SKM-1 treated with dmso at 0.1 percent for 144 hours (cell line): ENCODE measurements at regions not wholly inside any gene's neighbourhood (a gene's known extent, or its start where the extent isn't known, plus 50 kb on each side); places are given as distances from the start of the nearest gene placed in this dataset.
"Not testable (repeated sequence)": the region's sequence is repeated elsewhere in the genome, so short reads cannot be mapped to it uniquely, and the experiment has no call there.

Source experiments
- DNase-seq: peaks from one replicate; lab custom pipeline; 2025; ENCODE audit not compliant: unreplicated experiment; lab: John Stamatoyannopoulos, UW

- DNase-seq = no peak
These were observed 51.5 kb upstream of the PHF21B start for GRCh38 chr22:45061332-45061731.

GRCh38 chr22:45064313-45065278 is 54.8 kb upstream of the PHF21B start:
- no peak for DNase-seq

DNA sequence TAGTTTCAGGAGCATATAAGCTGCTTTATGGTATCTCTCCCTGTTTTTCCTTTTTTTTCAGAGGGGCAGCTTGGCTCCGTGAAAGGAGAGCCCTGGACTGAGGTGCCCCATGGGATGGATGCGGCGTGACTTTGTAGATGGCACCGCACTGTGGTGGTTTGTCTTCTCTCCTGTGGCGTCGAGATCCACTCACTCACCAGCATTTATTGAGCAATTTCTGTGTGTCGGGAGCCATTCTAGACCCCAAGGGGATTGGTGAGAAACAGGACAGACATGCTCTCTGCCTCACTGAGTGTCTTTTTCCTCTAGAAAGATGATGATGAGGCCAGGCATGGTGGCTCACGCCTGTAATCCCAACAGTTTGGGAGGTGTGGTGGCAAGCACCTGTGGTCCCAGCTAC is 55.9 kb upstream of the PHF21B start:
- no peak for DNase-seq

- DNase-seq = no peak
These were observed 57.9 kb upstream of the PHF21B start for GRCh38 chr22:45067731-45068130.

DNA sequence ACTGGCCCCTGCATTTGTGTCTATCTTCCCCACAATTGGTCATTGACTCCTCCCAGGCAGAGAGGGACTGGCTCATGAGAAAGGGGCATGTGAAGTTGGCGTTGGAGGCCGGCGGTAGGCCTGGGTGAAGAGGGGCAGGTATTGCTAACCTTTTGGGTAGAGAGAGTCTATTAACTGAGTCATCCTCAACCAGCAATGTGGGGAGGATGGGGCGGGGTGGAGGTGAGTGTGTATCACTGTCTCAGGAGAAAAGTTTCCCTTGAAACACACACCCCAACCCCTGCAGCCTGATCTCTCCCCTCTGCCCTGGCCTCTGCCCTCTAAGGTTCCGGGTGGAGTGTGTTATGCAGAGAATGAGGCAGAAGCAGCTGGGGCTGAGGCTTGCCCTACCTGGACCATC is 60.1 kb upstream of the PHF21B start:
- DNase-seq = no peak

GRCh38 chr22:45071618-45072017 is 61.8 kb upstream of the PHF21B start:
- DNase-seq = no peak

DNA sequence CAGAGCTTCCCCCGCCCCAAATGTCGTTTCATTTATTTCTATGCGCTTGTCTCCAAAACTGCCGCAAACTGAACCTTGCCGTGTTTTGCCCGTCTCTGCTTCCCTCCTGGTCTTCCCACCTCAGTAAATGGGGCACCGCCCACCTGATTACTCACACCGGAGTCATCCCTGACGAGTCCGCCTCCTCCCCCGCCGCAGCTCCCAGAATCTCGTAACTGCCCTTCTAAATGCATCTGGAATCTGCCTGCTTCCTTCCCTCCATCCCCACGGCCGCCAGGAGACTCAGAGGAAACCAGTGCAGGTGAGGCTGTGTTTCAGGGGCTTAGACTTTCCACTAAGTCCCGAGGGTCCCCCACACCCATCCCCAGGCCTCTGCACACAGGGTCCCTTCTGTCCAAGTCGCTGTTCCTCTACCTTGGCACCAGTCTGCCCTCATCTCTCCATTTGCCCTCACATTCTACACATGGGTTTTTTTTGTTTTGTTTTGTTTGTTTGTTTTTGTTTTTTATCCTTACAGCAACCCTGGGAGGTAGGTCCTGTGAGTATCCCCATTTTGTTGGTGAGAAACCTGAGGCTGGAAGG is 62.6 kb upstream of the PHF21B start:
- DNase-seq = no peak

- DNase-seq = no peak
These were observed 63.3 kb upstream of the PHF21B start for GRCh38 chr22:45073064-45073463.

- no peak for DNase-seq
These were observed 67.5 kb upstream of the PHF21B start for GRCh38 chr22:45077286-45077685.

DNA sequence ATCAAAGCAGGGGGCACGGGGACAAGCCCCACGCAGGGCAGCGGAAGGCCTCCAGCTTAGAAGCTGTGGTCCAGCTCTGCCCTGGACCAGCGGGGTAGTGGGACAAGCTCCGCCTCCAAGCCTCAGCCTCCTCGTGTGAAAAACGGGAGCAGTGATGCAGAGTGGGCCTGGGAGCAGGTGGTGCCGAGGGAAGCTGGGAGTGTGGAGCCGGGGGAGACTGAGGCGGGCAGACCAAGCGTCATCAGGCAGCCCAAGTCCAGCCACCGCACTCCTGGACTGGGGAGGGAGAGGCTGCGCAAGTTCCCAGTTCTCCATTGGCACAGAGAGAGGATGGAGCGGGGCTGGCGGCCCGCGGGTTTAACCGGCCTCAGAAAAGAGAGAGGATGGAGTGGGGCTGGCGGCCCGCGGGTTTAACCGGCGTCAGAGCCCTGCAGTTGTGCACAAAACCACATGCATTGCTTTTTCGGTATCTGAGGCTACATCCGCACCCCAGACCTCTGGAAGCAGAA is 68.1 kb upstream of the PHF21B start:
- no peak for DNase-seq

- DNase-seq = no peak
These were observed 73.0 kb upstream of the PHF21B start for GRCh38 chr22:45082795-45083194.

- no peak for DNase-seq
These were observed 74.0 kb upstream of the PHF21B start for GRCh38 chr22:45083659-45084305.

DNA sequence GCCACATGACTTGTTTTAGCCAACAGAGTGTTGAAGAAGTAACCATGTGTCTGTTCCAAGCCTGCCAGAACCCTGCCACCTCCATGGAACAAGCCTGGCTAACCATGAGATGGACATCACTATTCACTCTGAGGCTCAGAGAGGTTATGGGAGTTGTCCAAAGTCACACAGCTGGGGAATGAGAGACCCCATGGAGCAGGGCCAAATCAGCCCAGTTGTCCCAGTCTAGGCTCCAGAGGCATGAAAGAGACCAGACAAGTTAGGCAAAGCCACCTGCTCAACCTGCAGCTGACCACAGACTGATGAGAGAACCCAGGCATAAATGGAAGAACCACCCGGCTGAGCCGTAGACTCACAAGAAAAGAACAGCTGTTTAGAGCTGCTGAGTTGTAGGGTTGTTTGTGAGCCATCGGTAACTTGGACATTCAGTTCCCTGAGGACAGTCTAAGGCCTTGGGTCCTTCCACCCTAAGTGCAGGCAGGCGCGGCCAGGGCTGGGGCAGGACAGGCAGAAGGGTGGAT is 74.7 kb upstream of the PHF21B start:
- DNase-seq = no peak

- DNase-seq = no peak
These were observed 75.9 kb upstream of the NUP50 start for GRCh38 chr22:45087802-45088201.

GRCh38 chr22:45088576-45088975 is 75.1 kb upstream of the NUP50 start:
- no peak for DNase-seq

DNA sequence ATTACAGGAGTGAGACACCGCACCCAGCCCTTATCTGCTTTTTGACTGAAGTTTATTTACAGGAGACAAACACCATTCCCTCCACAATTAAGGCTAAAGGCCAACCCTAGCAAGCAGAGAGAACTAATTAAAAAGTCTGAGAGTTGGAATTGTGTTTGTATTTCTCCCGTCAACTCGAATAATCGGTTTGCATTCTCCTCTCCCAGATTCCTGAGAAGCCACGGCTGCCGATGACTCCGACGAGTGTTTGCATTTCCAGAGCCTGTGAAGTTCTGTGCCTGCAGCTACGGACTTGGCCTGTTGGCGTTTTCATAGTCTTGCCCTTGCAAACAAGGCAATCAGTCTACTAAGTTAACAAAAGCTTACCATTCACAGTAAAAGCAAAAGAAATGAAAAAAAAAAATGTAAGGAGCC is 73.2 kb upstream of the NUP50 start:
- no peak for DNase-seq

DNA sequence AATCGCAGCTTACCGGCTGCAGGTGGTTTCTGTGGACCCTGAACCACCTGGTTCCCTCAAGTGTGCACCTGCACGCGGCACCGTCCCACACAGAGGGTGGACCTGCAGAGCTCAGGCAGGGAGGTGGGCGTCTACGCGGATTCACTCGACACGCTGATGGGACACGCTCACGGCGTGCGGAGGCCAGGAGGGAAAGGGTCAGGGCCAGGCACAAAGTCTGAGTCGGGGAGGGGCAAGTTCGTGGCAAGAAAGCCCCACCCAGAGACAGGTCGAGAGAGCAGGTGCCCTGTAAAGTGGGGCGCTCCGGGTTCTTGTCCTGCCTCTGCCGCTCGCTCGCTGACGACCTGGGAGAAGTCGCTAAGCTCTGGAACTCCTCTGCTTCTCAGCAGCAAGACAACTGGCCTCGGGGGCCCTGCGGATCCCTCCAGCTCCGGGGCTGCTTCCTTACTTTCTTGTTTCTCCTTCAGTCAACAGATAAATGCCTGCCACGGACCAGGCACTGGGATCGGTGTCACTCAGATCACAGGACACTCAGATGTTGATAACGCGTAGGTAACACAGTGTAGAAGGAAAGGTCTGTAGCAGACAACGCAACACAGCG is 72.4 kb upstream of the NUP50 start:
- no peak for DNase-seq

DNA sequence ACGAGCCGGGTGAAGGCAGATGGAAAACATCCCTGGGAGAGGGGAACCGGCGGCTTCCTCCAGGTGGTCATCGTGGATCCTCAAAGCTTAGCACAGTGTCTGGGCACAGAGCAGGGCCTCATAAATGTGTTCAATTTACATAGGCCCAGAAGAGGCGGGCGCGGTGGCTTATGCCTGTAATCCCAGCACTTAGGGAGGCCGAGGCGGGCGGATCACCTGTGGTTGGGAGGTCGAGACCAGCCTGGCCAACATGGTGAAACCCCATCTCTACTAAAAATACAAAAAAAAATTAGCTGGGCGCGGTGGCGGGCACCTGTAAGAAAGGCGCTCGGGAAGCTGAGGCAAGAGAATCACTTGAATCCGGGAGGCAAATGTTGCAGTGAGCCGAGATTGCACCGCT is 71.8 kb upstream of the NUP50 start:
- not testable (repeated sequence) for DNase-seq

DNA sequence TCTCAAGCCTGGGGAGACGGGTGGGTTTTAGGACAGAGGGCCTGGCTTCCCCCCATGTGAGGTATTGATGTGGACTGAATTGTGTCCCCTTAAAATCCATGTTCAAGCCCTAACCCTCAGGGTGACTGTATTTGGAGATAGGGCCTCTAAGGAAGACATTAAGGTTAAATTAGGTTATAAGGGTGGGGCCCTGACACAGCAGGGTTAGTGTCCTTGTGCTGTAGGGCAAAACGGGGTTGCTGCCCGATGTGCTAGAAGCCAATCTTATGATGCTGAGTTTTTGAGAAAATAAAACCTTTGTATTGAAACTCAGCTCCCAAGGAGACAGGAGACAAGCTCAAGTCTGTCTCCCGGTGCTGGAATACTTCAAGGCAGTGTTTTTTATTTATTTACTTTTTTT is 71.1 kb upstream of the NUP50 start:
- no peak for DNase-seq

DNA sequence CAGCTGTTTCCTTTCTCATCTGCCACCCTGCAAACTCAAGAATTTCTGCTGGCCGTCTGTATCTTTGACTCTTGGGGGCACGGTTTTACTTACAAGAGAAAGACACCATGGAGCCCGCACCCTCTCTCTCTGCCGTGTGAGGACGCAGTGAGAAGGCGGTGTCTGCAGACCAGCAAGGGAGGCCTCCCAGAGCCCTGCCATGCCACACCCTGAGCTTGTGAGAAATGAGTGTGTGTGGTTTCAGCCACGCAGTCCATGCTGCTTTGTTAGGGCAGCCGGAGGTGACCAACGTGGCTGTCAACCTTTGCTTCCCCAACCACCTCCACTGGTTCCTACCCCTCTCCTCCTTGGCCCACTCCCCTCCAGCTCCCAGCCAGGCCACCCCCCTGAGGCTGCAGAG is 70.1 kb upstream of the NUP50 start:
- no peak for DNase-seq

DNA sequence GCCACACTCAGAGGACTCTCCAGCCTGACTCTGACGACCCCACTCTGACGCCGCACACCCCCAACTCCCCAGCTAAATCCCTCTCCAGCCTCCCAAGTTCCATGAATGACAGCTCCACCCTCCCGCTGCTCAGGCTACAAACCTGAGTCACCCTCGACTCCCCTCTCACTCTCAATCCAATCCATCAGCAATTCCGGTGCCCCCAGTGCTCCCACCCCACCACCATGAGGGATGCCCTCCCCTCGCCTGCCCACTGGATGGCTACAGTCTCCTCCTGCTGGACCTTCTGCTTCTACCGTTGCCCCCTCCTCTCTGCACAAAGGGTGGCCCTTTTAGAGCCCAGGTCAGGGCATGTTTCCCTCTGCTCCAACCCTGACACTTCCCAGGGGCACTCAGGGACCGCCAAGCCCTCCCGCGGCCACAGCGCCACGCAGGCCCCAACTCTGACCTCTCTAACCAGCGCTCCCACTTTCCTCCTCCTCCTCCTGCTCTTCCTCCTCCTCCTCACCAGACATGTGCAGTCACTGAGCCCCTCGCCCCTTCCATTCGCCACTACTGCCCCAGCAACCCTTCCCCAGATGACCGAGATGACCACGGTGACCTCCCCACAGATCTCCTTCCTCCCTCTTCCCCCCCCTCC is 69.5 kb upstream of the NUP50 start:
- no peak for DNase-seq
